HEK293 (cell line): ENCODE measurements at regions not wholly inside any gene's neighbourhood (a gene's known extent, or its start where the extent isn't known, plus 50 kb on each side); places are given as distances from the start of the nearest gene placed in this dataset.

ENCODE experiments used
- CTCF ChIA-PET: fragments of 350-600 bp; formaldehyde crosslinking; extraction: SDS; loops from one replicate; lab custom pipeline; 2021; ENCODE audit warnings: antibody characterized with exemption; lab: Yijun Ruan, JAX
- POLR2A ChIA-PET: fragments of 300-600 bp; formaldehyde crosslinking; extraction: SDS; loops from one replicate; lab custom pipeline; 2020; ENCODE audit warnings: antibody characterized with exemption, inconsistent platforms; lab: Yijun Ruan, JAX
- H3K27ac ChIP-seq: fragments of 200-500 bp; sonication (Bioruptor generic); 2 replicates; pipeline ENCODE4 v1.5.1; 2014; ENCODE audit warnings: low read depth, low read length, control low read depth, inconsistent platforms; ENCODE audit errors: extremely low read depth
- H3K36me3 ChIP-seq, 2 experiments: fragments of 200-500 bp in 1 of 2; sonication (Bioruptor generic) in 1 of 2; 1 replicate in 1 of 2; 2 replicates in 1 of 2; pipeline ENCODE4 v1.5.1; 2014 to 2017; ENCODE audit warnings: inconsistent platforms in 2 of 2, low read length in 2 of 2; ENCODE audit not compliant: control insufficient read depth in 2 of 2, insufficient read depth in 1 of 2
- H3K4me1 ChIP-seq: fragments of 200-500 bp; sonication (Bioruptor generic); 2 replicates; pipeline ENCODE4 v1.5.1; 2014; ENCODE audit warnings: mild to moderate bottlenecking, low read length, inconsistent platforms; ENCODE audit not compliant: control insufficient read depth, insufficient read depth
- H3K4me3 ChIP-seq: 2 replicates; pipeline ENCODE4 v1.5.1; 2011; ENCODE audit warnings: low read depth, mild to moderate bottlenecking, control low read depth, low read length, moderate library complexity
- H3K9me3 ChIP-seq: fragments of 200-500 bp; sonication (Bioruptor generic); 2 replicates; pipeline ENCODE4 v1.5.1; 2014; ENCODE audit warnings: low read depth, low read length, inconsistent platforms; ENCODE audit not compliant: control insufficient read depth, insufficient read depth
- EGR2 ChIP-seq: fragments of 450-650 bp; formaldehyde crosslinking; IDR thresholded peaks from 2 replicates; pipeline ENCODE4 v1.5.1; 2016; ENCODE audit warnings: low read depth, missing biosample characterization, missing genetic modification characterization
- GLI4 ChIP-seq: fragments of 450-650 bp; formaldehyde crosslinking; IDR thresholded peaks from 2 replicates; pipeline ENCODE4 v1.5.1; 2016; ENCODE audit warnings: missing biosample characterization, missing genetic modification characterization
- GLIS1 ChIP-seq: fragments of 450-650 bp; formaldehyde crosslinking; IDR thresholded peaks from 2 replicates; pipeline ENCODE4 v1.5.1; 2016; ENCODE audit warnings: missing biosample characterization, missing genetic modification characterization
- MEIS1 ChIP-seq: sonication (generic); formaldehyde crosslinking; IDR thresholded peaks from 2 replicates; pipeline ENCODE4 v1.8.1; 2022; ENCODE audit warnings: missing genetic modification reagents, mild to moderate bottlenecking, borderline replicate concordance
- YY2 ChIP-seq: fragments of 450-650 bp; formaldehyde crosslinking; IDR thresholded peaks from 2 replicates; pipeline ENCODE4 v1.5.1; 2016; ENCODE audit warnings: missing biosample characterization, missing genetic modification characterization
- ZFP3 ChIP-seq: fragments of 450-650 bp; formaldehyde crosslinking; IDR thresholded peaks from 2 replicates; pipeline ENCODE4 v1.5.1; 2016; ENCODE audit warnings: low read depth, missing biosample characterization, missing genetic modification characterization
- ZNF148 ChIP-seq: fragments of 450-650 bp; formaldehyde crosslinking; IDR thresholded peaks from 2 replicates; pipeline ENCODE4 v1.5.0; 2017; ENCODE audit warnings: missing biosample characterization, missing genetic modification characterization, borderline replicate concordance
- ZNF274 ChIP-seq, 2 experiments: fragments of 200-500 bp in 1 of 2; fragments of 450-650 bp in 1 of 2; sonication (Bioruptor generic) in 1 of 2; formaldehyde crosslinking in 1 of 2; IDR thresholded peaks; 2 replicates each; pipeline versions ENCODE4 v1.5.1 to v1.6.1; 2014 to 2016; ENCODE audit warnings: borderline replicate concordance in 1 of 2, inconsistent platforms in 1 of 2, low read length in 1 of 2, missing biosample characterization in 1 of 2, missing genetic modification characterization in 1 of 2
- ZNF292 ChIP-seq: fragments of 450-650 bp; formaldehyde crosslinking; IDR thresholded peaks from 2 replicates; pipeline ENCODE4 v1.5.1; 2016; ENCODE audit warnings: low read depth, missing biosample characterization, missing genetic modification characterization, borderline replicate concordance
- ZNF366 ChIP-seq: fragments of 450-650 bp; formaldehyde crosslinking; conservative IDR thresholded peaks from 2 replicates; pipeline ENCODE4 v1.5.1; 2016; ENCODE audit warnings: missing biosample characterization, missing genetic modification characterization
- ZNF37A ChIP-seq: fragments of 450-650 bp; IDR thresholded peaks from 2 replicates; pipeline ENCODE4 v1.5.1; 2018; ENCODE audit warnings: missing biosample characterization, missing genetic modification characterization
- ZNF449 ChIP-seq: fragments of 450-650 bp; formaldehyde crosslinking; IDR thresholded peaks from 2 replicates; pipeline ENCODE4 v1.5.1; 2017; ENCODE audit warnings: missing biosample characterization, mild to moderate bottlenecking, missing genetic modification characterization, moderate library complexity
- ZNF488 ChIP-seq: fragments of 450-650 bp; formaldehyde crosslinking; IDR thresholded peaks from 2 replicates; pipeline ENCODE4 v1.5.1; 2016; ENCODE audit warnings: missing biosample characterization, missing genetic modification characterization
- ZNF629 ChIP-seq: fragments of 450-650 bp; formaldehyde crosslinking; IDR thresholded peaks from 2 replicates; pipeline ENCODE4 v1.5.1; 2017; ENCODE audit warnings: missing biosample characterization, missing genetic modification characterization
- ZNF677 ChIP-seq: fragments of 450-650 bp; IDR thresholded peaks from 2 replicates; pipeline ENCODE4 v1.5.0; 2018; ENCODE audit warnings: missing biosample characterization, mild to moderate bottlenecking, missing genetic modification characterization, moderate library complexity
- ZNF707 ChIP-seq: fragments of 450-650 bp; formaldehyde crosslinking; IDR thresholded peaks from 2 replicates; pipeline ENCODE4 v1.5.1; 2016; ENCODE audit warnings: missing biosample characterization, missing genetic modification characterization
- ZNF837 ChIP-seq: fragments of 450-650 bp; formaldehyde crosslinking; IDR thresholded peaks from 2 replicates; pipeline ENCODE4 v1.5.1; 2016; ENCODE audit warnings: missing biosample characterization, missing genetic modification characterization
- ZSCAN5A ChIP-seq: fragments of 450-650 bp; formaldehyde crosslinking; IDR thresholded peaks from 2 replicates; pipeline ENCODE4 v1.5.1; 2016; ENCODE audit warnings: missing biosample characterization, missing genetic modification characterization

GRCh38 chr11:69227271-69227670 is 66.7 kb upstream of the MYEOV start:
- Histone ChIP-seq H3K4me1 (no peaks in the 10 kb centered on the region), H3K9me3 (no peaks in the 10 kb centered on the region), H3K36me3 (no peaks in the 10 kb centered on the region), H3K27ac (no peak overlapping the region), H3K4me3 (no peak overlapping the region)
- ChIA-PET POLR2A (no interaction called here), CTCF (no interaction called here)
- TF ChIP-seq ZNF488 (tag by site-specific recombination) (no peak), ZNF292 (no peak), YY2 (no peak)

GRCh38 chr11:69229511-69229910 is 64.4 kb upstream of the MYEOV start:
- ChIA-PET CTCF (interaction anchor here (0.6 kb wide), 1 partner anchor 439 kb away, joined by 4 read pairs; no protein-coding TSS in a partner anchor), POLR2A (no interaction called here)
- Histone ChIP-seq H3K27ac (no peak overlapping the region), H3K4me1 (no peaks in the 10 kb centered on the region), H3K9me3 (no peaks in the 10 kb centered on the region), H3K4me3 (no peak overlapping the region), H3K36me3 (no peaks in the 10 kb centered on the region)
- TF ChIP-seq MEIS1 (CRISPR knock-in tag) (no peak), ZFP3 (tag by site-specific recombination) (no peak), ZNF837 (tag by site-specific recombination) (no peak), ZNF629 (no peak), ZSCAN5A (tag by site-specific recombination) (no peak), ZNF274 (IDR thresholded peaks at IDR 0.05; ENCODE audit: low read length) (no peak), ZNF274 (tag by site-specific recombination; IDR thresholded peaks at IDR 0.05; ENCODE audit: borderline replicate concordance) (no peak), GLIS1 (tag by site-specific recombination) (no peak), ZNF677 (tag by site-specific recombination) (no peak), GLI4 (tag by site-specific recombination) (no peak), EGR2 (tag by site-specific recombination) (no peak), ZNF366 (tag by site-specific recombination) (no peak), ZNF449 (tag by site-specific recombination) (no peak), ZNF37A (tag by site-specific recombination) (no peak), ZNF707 (tag by site-specific recombination) (no peak), ZNF148 (tag by site-specific recombination) (no peak)
